ENCODE measurements at regions not wholly inside any gene's neighbourhood (a gene's known extent, or its start where the extent isn't known, plus 50 kb on each side); places are given as distances from the start of the nearest gene placed in this dataset.
"Not testable (repeated sequence)": the region's sequence is repeated elsewhere in the genome, so short reads cannot be mapped to it uniquely, and the experiment has no call there.

DNA sequence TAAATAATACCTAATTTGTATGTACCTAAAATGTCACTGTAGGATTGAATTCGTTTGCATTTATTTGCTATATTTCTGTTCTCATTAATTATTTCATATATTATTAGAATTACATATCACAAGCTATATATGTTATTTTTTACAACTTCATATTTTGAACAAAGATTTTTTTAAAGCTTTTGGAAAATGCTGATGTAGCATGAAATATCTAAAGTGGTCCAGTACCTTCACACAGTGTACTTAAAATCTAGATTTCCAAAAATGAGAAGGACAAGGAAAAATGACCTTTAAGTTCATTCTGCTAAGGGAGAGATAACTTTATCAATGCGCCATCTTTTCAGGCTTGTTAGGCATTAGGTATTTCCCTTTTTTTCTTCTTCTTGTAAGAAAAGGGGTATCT lies 71.8 kb downstream of the LARP7 start:
- no peak for DNase-seq

DNA sequence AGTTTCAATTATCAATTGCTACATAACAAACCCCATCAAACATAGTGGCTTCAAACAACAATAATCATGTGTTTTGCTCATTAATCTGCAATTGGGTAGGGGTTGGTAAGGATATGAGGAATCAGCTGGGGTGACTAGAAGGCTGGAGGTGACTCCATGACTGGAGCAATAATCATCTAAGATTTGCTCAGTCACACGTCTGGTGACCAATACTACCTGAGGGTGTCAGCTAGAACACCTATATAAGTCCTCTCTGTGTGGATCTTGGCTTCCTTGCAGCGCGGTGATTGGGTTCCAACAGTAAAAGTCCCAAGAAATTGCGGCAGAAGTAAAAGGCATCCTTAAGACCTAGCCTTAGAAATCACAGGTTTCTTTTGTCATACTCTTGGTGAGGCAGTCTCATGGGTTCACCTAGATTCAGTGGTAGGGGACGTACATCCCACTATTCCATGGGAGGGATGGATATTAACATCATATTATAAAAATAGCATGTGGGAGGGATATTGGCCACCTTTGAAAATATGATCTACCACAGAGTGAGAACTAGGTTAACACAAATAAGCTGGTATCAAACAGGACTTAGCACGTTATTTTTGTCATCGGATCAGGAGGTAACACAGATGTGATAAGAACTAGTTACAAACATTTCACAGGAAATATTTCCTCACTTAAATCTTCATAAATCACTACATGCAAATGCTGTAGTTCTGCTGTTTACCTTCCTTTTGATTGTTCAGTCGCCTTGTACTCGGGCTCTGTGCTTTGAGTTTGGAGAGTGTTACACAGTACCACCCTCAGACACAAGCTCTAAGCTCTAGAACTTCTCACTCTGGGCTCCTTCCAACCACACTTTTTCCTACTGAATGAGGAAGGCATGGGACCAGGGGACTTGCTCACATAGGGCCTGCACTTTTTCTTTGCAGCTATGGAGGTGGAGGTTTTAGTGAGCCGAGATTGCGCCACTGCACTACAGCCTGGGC lies 78.3 kb downstream of the LARP7 start:
- DNase-seq: no peak

DNA sequence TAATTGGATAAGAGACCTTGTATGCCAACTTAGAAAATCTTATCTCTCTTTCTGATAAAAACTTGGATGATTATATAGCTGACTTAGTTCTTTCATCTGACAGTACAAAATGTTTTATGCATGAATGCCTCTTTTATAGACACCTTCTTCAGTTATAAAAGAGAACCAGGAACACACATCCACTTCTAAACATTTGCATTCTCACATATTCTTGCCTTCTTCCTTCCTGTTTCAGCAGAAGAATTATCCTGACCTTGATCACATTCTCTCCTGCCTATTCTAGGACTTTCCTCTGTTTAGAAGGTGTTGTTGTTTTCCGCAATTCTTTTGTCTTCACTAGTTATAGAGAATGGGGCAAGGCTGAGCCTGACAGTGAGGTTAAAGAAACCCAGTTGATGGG lies 80.9 kb downstream of the LARP7 start:
- DNase-seq: no peak

DNA sequence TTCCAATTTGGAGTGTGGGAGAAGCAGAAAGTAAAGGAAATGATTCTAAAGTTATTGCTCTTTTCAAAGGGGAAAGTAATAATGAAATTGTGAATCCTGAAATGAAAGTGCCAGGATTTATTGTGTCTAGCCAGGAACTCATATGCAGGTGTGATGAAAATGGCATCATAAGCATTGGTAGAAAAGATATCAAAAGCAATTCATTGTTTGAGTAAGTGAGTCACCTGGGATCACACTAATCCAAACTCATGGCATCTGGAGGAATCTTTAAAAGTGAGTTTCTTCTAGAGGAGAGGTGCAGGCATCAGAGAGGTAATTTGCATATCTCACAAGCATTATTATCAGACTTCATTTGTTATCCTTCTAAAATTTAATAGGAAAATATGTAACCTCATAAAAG lies 84.7 kb downstream of the LARP7 start:
- no peak for DNase-seq

DNA sequence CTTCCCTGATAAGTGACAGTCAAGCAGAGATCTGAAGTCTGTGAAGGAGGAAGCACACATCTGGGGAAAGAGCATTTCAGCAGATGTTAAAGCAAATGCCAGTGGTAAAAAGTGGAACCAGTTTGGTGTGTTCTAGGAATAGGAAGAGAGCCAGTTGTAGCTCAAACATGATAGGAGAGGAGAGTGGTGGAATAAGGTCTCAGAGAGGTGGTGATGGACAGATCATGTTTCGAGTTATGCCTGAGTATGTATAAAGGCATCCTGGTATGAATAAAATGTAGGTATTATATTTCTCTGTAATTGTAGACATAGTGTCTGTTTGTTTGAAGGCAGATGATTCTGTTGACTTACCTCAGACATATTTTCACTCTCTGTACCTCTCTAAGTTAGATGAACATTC lies 89.1 kb downstream of the LARP7 start:
- DNase-seq: no peak

DNA sequence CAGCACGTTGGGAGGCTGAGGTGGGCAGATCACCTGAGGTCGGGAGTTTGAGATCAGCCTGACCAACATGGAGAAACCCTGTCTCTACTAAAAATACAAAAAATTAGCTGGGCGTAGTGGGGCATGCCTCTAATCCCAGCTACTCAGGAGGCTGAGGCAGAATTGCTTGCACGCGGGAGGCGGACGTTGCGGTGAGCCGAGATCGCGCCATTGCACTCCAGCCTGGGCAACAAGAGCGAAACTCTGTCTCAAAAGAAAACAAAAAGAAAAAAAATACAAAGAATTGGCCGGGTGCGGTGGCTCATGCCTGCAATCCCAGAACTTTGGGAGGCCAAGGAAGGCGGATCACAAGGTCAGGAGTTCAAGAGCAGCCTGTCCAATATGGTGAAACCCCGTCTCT lies 90.8 kb downstream of the LARP7 start:
- not testable (repeated sequence) for DNase-seq

DNA sequence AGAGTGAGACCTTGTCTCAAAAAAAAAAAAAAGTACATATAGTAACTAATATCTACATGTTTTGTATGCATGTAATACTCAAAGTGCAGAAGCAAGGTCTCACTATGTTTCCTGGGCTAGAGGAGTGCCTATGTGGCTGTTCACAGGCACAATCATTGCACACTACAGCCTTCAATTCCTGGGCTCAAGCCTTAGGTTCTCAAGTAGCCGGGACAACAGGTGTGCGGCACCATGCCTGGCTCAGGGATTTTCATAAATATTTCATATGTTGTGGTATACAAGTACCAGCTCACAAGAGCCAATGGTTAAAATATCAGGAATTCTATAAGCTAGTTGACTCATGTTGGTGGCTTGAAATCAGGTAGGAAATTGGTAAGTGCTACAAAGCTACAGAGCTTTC lies 94.8 kb downstream of the LARP7 start:
- no peak for DNase-seq

DNA sequence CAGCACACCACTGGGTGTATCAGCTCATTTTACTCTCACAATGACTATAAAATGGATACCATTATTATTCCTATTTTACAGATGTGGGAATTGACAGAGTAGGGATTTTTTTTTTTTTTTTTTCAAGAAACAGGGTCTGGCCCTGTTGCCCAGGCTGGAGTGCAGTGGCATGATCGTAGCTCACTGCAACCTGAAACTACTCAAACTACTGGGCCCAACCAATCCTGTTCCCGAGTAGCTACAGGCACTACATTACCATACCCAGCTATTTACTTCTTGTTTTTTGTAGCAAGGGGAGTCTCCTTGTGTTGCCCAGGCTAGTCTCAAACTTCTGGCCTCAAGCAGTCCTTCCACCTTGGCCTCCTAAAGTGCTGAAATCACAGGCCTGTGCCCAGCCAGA lies 95.2 kb downstream of the LARP7 start:
- DNase-seq: no peak

DNA sequence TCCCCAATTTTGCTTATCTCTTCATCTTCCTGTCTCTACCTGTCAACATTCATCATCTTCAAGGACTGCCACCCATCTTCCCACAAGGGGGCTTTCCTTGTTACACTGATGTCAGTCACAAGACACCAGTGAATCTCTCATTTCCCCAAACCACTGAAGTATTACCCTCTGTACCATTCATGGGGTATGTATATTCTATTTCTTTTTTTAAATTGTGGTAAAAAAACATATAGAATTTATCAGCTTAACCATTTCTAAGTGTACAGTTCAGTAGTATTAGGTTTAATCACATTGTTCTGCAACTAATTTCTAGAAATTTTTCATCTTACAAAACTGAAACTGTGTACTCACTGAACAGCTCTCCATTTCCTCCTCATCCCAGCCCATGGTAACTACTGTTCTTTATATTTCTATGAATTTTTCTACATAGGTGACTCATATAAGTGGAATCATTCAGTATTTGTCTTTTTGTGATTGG lies 98.6 kb downstream of the LARP7 start:
- no peak for DNase-seq

DNA sequence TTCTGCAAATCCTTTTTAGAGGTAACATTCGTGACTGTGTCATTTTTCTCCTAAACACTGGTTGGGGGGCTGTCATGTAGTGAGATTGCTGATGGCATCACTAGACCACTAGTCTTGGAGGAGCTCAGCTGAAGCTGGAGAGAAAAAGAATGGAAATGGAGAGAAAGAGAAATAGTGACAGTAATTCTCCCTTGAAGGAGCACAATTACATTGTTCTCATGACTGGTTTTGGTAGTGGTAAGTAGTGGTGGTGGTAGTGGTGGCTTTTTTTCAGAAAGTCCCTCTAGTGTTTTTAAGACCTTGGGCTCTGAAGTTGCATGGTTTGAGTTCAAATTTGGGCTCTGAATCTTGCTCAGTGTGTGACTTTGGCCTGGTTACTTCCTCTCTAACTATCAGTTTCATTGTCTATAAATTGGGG lies 99.8 kb downstream of the LARP7 start:
- no peak for DNase-seq

DNA sequence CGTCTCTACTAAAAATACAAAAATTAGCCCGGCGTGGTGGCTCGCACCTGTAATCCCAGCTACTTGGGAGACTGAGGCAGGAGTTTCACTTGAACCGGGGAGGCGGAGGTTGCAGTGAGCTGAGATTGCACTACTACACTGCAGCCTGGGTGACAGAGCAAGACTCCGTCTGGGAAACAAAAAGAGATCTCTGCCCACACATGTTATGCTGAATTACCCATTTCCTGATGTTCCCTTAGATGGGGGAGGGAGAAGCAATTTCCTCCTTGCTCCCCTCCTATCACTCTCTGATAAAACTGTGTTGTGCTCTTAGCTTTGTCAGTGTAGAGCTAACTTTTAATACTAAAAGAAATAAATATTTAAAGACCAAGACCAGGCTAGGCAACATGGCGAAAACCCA lies 102.5 kb downstream of the LARP7 start:
- DNase-seq: no peak

DNA sequence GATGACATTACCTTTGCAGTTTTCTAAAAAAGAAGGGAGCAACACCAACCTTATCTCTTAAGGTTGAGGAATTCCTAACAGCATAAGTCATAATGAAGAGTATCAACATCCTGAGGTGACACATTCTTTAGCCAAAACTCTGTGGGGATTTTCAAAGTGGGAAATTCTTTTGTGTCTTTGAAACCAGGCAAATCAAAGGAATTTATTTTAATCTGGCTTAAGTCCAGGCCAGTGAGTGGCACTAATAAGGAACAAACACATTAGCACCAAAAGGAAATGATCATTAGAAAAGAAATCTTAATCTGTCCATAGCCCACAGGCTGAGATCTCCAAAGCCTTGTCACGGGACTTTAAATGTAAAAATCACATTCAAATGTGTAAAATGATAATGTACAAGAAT lies 110.1 kb downstream of the LARP7 start:
- no peak for DNase-seq

DNA sequence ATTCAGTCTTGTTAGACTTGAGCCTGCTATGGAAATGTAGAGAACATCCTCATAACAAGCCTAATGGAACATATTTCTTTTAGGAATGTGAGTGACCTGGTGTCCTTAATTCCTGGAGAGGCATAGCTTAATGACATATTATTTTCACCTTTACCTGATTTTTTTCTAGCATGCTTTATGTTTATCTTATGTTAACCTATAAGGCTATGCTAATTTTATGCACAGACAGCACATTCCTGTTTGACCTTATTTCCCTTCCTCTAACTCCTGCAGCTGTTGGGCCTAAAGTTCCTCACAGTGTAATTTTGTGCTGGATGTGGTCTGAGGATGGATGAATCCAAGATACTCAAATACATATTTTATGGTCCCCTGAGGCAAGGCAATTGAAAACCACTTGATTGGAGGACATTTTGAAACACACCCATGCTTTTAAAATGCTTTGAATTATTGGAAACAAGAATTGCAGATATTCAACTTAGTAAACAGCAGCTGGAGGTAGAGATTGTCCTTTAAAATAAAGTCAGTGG lies 111.5 kb downstream of the LARP7 start:
- no peak for DNase-seq

DNA sequence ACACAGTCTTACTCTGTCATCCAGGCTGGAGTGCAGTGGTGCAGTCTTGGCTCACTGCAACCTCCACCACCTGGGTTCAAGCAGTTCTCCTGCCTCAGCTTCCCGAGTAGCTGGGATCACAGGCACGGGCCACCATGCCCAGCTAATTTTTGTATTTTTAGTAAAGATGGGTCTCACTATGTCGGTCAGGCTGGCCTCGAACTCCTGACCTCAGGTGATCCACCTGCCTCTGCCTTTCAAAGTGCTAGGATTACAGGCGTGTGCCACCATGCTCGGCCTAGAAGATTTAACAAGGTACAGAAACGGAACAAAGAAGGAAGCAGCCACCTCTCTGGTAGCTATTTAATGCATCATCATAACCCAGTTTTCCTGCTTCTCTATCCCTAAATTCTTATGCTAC lies 113.8 kb downstream of the LARP7 start:
- not testable (repeated sequence) for DNase-seq

DNA sequence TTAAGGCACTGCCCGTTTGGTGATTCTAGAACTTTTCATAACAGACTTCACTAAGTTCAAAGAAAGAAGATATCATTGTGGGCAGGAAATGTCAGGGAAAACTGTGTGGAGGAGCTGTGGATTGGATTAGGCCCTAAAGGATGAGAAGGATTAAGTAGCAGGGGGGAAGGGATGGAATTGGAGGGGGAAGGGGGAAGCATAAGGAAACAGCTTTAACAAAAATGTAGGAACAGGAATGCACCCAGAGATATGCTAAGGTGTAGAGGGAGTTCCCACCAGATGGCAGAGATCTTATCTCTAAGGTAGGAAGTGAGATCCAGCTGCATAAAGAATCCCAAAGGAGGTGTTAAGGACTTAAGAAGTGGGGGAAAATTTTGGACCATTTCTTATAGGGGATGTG lies 114.5 kb downstream of the LARP7 start:
- DNase-seq: no peak

DNA sequence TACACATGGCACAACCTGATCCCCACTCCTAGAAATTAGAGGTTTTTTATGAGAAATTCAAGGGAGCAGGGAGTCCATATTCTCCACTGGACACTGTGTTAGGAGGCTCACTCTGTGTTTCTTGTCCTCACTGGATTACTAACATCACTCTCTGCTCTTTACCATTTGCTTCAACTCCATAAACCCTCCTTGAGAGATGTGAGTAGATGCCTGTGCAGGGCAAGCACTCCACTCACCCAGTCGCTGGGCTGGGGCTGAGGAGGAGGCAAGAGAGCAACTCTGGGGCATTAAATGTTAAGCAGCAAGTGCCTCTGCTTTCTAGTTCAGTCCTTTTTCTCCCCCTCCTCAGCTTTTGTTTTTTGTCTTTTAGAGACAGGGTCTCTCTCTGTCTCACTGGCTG lies 115.1 kb downstream of the LARP7 start:
- DNase-seq: no peak

DNA sequence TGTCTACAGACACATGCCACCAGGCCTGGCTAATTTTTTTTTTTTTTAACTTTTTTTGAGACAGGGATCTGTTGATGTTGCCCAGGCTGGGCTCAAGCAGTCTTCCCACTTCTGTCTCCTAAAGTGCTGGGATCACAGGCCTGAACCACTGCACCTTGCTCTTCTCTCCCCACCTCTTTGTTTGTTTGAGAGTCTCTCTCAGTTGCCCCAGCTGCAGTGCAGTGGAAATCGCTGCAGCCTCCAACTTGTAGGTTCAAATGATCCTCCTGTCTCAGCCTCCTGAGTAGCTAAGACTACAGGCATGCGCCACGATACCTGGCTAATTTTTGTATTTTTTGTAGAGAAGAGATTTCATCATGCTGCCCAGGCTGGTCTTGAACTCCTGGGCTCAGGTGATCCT lies 115.6 kb downstream of the LARP7 start:
- no peak for DNase-seq

DNA sequence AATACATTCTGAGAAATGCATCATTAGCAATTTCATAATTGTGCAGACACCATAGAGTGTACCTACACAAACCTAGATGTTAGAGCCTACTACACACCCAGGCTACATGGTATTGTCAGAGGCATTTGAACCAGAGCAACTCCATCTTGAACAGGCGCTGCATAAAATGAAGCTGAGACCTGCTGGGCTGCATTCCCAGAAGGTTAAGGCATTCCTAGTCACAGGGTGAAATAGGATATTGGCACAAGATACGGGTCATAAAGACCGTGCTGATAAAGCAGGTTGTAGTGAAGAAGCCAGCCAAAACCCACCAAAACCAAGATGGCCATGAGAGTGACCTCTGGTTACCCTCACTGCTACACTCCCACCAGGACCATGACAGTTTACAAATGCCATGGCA lies 116.4 kb downstream of the LARP7 start:
- no peak for DNase-seq

DNA sequence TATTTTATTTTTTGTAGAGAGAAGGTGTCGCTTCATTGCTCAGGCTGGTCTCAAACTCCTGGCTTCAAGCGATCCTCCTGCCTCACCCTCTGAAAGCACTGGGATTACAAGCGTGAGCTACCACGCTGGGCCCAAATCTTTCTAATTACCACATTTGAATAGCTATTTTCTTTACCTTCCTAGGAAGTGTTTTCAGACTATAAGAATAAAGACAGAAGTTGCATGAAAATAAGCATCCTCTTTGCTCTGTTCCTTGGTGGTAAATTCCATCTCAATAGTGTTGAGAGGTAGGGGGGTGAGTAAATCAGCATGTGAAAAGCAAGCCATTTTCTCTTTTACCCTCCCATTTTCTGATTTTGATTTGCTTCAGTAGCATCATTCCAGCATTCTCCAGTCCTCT lies 122.4 kb downstream of the LARP7 start:
- no peak for DNase-seq

DNA sequence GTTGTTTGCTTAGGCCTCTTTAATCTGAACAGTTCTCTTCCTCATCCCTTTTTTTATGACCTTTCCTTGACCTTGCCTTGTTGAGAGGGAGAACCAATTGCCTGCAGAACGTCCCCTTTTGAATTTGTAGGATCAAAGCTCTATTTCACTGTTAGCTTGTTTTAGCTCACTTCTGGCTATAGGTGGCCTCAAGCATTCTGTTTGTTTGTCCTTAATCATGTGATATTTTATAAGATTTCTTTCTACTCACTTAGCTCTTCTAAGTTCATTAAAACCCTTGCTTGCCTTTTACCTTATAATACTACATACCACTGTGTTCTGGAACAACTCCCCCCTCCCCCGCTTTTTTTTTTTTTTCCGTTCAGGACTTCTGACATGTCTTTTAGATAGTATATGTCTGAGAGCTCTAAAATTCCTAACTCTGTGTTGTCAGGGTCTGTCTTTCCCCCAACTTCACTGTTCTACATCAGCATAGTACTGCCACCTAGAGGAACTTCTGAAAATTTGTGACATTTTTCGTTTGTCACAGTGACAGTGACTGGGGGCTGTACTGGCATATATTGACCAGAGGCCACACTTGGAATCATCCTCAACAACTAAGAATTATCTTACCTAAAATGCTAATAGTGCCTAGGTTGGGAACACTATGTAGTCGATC lies 128.5 kb downstream of the LARP7 start:
- peak; percentile 27 for DNase-seq

DNA sequence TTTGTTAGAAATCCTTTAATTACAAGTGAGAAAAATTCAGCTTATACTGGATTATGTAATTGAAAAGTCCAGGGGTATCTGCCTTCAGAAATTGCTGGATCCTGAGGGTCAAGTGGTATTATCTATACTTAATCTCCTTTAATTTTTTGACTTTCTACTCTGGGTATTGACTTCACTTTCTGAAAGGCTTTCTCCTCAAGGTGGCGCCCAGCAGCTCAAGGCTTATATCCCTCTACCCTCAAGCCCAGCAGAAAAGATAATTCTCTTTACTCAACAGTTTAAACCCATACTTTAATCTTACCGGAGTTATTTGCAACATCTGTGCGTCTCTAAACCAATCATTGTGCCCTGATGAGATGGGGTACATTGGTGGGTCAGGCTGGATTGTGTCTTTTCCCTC lies 129.5 kb downstream of the LARP7 start:
- DNase-seq: peak; percentile 3

DNA sequence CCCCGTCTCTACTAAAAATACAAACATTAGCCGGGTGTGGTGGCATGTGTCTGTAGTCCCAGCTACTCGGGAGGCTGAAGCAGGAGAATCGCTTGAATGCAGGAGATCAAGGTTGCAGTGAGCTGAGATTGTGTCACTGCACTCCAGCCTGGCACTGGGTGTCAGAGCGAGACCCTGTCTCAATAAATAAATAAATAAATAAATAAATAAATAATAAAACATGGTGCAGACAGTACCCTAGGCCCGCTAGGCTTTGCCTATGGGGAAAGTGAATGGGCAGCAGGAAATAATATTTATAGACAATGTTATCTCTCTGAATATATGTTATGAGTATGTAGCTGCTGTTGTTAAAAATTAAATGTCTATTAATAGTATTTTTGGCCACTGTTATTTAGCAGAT lies 130.4 kb downstream of the LARP7 start:
- DNase-seq: no peak

DNA sequence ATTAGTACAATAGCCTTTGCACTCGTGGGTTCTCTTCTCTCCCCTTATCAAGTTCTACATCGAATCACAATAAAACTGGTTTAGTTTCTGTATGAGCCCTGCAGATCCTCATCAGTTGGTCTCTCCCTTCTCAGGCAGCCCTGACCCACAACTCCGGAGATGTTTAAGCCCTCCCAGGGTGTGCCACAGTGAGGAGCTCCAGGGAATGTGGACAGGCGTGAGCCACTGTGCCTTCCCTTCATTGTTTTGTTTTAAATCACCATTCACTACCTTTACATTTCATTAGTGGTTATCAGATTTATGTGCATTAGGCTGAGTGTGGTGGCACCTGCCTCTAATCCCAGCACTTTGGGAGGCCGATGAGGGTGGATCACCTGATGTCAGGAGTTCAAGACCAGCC lies 133.2 kb downstream of the LARP7 start:
- no peak for DNase-seq

DNA sequence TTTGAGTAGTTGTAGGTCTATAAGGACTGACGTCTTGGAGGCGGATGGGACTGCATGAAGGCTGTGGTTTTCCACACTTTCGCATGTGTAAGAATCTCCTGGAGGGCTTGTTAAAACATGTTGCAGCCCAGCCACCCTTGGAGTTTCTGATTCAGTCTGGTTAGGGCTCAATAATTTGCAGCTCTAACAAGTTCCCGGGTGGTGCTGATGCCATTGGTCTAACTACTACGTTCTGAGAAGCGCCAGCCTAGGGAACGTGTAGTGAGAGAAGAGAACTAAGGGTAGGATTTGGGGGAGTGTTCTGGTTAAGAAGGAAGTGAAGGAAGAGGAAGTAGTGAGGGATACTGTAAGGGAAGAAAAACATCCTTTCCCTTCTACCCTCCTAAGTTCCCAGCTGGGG lies 138.9 kb downstream of the LARP7 start:
- DNase-seq: no peak
